ENCODE measurements at regions not wholly inside any gene's neighbourhood (a gene's known extent, or its start where the extent isn't known, plus 50 kb on each side); places are given as distances from the start of the nearest gene placed in this dataset.
"Not testable (repeated sequence)": the region's sequence is repeated elsewhere in the genome, so short reads cannot be mapped to it uniquely, and the experiment has no call there.

DNA sequence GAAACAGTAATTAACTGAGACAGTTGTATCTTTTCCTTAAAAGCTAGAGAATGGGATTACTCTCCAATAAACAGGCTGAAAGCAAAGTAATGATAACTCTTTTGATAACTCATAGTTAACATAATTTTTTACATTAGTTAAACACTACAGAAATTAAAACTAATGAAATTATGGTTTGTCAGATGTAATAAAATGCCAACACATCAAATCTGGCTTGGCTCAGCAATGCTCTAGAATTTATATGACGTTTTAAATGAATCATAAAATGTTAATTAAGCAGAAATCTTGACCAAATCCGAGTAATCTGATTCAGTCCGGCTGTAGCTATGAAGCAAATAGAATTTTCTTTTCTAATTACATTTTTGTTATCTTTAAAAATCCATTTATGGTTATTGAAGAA lies 244.2 kb upstream of the NR3C2 start:
- in situ Hi-C loops (cut with HindIII; ENCODE audit: low pct_unique_long_range_greater_than_20kb, low sequenced_read_pairs), result no loop called here
- no peak for DNase-seq (ENCODE audit: low read depth)

DNA sequence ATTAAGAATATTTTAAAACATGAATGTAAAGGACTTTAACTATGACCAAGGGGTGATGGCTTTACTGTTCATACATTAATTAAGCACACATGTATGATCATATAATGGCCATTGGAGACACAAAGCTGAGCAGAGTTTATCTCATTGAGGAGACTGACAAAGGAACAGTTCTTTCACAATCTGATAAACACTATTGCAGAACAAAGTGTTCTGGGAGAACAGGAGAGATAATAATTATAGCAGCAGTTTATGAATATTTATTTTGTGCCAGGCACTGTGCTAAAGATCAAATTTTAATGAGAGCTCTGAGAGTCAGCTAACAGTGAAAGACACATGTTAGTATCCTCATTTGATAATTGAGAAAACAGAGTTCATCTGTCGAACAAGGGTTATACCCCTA lies 242.4 kb upstream of the NR3C2 start:
- in situ Hi-C loops (cut with HindIII; ENCODE audit: low pct_unique_long_range_greater_than_20kb, low sequenced_read_pairs), result no loop called here
- no peak for DNase-seq (ENCODE audit: low read depth)

DNA sequence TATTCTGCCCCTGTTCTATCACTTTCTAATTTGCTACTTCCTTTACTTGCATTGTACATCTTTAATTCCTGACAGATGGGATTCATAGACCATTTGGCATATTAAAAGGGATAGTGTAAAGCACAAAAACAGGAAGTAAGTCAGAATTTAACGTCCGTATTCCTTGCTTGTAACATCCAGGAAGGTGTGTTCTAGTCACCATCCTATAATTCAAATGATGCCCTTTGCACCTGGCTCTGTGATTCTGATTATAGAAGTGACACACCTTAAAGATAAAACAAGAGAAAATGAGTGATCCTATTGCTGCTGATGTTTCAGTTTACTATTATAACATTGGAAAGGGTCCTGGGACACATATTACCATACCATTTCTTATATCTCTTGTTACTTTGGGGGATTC lies 238.7 kb upstream of the NR3C2 start:
- no peak for DNase-seq (ENCODE audit: low read depth)
- in situ Hi-C loops (cut with HindIII; ENCODE audit: low pct_unique_long_range_greater_than_20kb, low sequenced_read_pairs), result no loop called here

DNA sequence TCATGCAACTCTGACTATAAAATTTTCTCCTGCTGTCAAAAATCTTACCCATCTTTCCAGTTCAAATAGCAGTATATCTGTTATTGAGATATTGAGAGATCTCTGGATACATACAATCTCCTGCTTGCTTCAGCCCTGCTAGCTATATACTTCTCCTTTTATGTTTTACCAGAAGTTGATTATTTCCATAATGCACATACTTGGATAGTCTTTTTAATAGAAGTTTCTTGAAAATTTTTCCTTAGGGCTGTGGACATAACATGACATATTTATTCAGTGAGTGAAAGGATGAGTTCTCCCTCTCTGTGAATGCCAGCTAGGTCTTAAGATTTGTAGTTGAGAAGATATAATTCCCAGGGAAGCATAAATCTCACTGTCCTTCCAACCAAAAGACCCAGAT lies 234.1 kb upstream of the NR3C2 start:
- in situ Hi-C loops (cut with HindIII; ENCODE audit: low pct_unique_long_range_greater_than_20kb, low sequenced_read_pairs), result no loop called here
- DNase-seq (ENCODE audit: low read depth), result no peak

DNA sequence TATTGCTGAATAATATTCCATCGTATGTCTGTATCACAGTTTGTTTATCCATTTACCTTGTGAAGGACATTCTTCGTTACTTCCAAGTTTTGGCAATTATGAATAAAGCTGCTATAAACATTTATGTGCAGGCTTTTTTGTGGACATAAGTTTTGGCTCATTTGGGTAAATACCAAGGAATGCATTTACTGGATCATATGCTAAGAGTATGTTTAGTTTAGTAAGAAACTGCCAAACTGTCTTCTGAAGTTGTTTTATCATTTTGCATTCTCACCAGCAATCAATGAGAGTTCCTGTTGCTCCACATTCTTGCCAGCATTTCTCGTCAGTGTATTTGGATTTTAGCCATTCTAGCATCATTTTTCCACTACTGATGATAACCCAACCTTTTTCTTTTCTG lies 232.7 kb upstream of the NR3C2 start:
- in situ Hi-C loops (cut with HindIII; ENCODE audit: low pct_unique_long_range_greater_than_20kb, low sequenced_read_pairs), result no loop called here
- DNase-seq (ENCODE audit: low read depth), result no peak

DNA sequence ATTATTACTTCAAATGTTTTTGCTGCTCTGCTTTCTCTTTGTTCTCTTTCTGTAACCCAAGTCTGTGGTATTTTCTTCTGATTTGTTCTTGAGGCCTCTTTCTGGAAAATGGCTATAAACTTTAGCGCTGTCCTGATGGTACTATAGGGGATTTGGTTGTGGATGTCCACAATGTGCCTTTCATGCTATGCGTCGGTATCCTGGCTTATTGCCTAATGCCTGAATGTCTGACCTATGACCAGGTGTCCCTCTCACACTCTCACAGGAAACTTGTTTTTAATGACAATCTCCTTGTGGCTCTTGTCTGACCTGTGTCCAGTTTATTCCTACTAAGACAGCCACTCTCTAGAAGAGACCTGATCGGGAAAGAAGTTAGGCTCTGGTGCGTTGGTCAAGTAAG lies 222.4 kb upstream of the NR3C2 start:
- in situ Hi-C loops (cut with HindIII; ENCODE audit: low pct_unique_long_range_greater_than_20kb, low sequenced_read_pairs), result no loop called here
- no peak for DNase-seq (ENCODE audit: low read depth)

DNA sequence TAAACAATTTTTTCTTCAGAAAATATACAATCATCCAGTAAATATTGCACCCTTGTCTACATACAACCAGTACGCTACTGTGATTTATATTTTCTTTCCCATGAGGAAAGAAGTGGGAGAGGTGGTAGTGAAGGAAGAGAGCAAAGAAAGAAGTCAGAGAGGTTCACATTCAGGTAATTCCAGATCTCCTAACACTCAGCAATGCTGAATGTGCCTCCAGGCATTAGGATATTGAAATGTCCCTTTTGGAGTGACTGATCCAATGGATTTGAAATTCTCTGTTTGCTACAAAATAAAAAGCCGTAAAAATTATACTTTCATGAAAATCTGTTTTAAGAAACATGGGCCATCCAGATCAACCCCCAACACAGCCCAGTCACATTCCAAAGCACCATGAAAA lies 211.9 kb upstream of the NR3C2 start:
- DNase-seq (ENCODE audit: low read depth), result no peak
- in situ Hi-C loops (cut with HindIII; ENCODE audit: low pct_unique_long_range_greater_than_20kb, low sequenced_read_pairs), result no loop called here

DNA sequence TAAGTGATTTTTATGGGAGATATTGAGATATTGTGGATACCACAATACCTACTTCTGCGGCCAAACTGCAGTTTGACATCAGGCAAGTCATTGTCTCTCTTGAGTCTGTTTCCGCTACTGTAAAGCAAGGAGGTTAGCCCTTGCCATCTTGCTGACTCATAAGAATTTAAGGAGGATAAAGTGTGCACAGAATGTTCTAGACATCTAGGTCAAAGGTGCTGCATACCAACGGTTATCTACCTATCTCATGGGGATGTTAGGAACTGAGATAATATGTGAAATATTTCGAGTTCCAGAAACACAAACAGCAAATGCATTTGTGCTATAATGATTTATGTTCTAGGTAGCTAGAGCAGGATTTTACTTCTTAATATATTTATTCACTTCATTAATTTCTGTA lies 211.5 kb upstream of the NR3C2 start:
- no peak for DNase-seq (ENCODE audit: low read depth)
- in situ Hi-C loops (cut with HindIII; ENCODE audit: low pct_unique_long_range_greater_than_20kb, low sequenced_read_pairs), result no loop called here

DNA sequence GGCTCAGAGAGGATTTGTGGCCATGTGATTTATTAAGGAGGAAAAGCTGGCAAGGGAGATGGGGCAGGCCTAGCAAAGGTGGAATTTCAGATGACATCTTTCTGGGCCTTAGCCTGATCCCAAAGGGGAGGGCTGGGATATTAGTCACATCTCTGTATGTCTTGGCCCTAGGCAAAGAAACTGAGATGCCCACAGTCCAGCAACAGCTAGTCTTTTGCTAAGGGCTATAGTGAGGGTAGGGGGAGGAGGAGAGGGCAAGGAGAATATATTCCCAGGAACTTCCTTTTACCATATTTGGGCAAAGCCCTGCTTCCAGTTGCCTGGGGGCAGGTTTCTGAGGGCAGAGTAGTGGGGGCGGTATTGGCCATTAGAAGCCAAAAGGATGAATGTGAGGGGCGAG lies 209.8 kb upstream of the NR3C2 start:
- in situ Hi-C loops (cut with HindIII; ENCODE audit: low pct_unique_long_range_greater_than_20kb, low sequenced_read_pairs), result no loop called here
- no peak for DNase-seq (ENCODE audit: low read depth)

DNA sequence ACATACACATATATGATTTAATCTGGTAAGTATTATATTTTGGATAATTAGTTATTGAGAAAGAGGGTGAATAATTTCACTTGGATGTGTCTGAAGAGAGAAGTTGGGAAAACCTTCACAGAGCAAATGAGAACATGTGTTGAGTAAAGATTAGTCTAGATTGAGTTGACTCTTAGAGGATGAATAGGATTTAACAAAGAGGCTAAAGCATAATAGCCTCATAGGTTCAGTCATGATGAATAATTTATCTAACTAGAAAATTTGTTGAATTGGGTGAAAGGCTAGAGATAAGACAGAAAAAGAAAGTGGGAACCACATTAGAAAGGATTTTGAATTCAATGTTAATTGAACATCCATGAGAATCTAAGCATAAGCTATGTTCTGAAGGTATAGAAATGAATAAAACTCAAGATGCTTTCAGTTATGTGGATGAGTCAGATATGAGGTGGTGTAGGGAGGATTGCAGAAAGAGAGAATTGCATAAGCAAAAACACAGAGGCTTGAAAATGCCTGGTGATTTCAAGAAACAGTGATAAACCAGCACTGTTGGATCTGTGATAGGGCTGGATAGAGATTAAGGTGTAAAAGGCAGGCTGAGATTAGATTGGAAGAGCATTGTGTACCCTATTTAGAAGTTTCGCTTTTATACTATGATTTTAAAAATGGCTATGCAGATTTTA lies 207.6 kb upstream of the NR3C2 start:
- in situ Hi-C loops (cut with HindIII; ENCODE audit: low pct_unique_long_range_greater_than_20kb, low sequenced_read_pairs), result no loop called here
- DNase-seq (ENCODE audit: low read depth), result no peak

DNA sequence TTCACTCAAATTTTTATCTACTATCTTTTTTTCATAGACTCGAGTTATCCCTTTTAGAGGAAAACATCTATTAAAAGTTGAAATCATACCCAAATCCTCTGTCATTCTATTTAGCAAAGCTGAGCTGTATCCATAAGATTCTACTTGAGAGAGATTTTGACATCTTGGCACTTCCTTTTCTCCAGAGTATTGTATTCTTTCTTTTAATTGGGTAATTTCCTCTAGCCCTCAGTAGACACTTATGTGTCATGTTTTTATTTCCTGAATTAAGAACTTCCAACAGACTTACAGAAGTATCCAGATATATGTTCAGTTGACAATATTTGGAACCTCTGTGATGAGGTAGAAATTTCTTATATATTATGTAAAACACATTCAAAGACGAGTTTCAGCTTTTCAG lies 201.6 kb upstream of the NR3C2 start:
- DNase-seq (ENCODE audit: low read depth), result no peak
- in situ Hi-C loops (cut with HindIII; ENCODE audit: low pct_unique_long_range_greater_than_20kb, low sequenced_read_pairs), result no loop called here

DNA sequence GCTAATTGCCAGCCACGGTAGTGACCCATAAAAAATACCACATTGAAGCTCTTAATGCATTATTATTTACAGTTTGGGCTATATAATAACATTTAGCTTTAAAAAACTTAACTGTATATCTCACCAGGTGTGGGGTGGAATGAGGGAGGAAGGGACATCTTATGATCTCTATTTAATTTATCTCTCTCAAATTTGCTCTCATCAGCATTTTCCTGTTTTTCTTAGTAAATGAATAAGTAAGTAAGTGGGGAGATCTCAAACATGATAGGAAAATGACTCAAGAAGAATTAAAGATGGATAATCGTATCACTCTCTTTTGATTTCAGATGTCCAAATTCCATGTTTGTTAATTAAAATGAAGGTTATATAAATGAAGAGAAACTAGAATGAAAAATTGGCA lies 200.7 kb upstream of the NR3C2 start:
- in situ Hi-C loops (cut with HindIII; ENCODE audit: low pct_unique_long_range_greater_than_20kb, low sequenced_read_pairs), result no loop called here

DNA sequence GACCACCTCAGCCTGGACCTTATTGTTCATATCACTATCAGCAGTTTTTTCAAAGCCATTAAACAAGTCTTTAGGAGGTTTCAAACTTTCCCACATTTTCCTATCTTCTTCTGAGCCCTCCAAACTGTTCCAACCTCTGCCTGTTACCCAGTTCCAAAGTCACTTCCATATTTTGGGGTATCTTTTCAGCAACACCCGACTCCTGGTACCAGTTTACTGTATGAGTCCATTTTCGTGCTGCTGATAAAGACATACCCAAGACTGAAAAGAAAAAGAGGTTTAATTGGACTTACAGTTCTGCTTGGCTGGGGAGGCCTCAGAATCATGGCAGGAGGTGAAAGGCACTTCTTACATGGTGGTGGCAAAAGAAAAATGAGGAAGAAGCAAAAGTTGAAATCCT lies 195.9 kb upstream of the NR3C2 start:
- DNase-seq (ENCODE audit: low read depth); in situ Hi-C loops (cut with HindIII; ENCODE audit: low pct_unique_long_range_greater_than_20kb, low sequenced_read_pairs): not testable (repeated sequence)

More for the DNA sequence above, 200.7 kb upstream of the NR3C2 start:
- no peak for DNase-seq (ENCODE audit: low read depth)

DNA sequence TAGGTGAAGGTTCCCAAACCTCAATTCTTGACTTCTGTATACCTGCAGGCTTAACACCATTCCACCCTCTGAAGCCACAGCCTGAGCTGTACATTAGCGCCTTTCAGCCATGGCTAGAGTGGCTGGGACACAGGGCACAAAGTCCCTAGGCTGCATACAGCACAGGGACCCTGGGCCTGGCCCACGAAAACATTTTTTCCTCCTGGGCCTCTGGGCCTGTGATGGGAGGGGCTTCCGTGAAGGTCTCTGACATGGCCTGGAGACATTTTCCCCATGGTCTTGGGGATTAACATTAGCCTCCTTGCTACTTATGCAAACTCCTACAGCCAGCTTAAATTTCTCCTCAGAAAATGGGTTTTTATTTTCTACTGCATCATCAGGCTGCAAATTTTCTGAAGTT lies 195.2 kb upstream of the NR3C2 start:
- in situ Hi-C loops (cut with HindIII; ENCODE audit: low pct_unique_long_range_greater_than_20kb, low sequenced_read_pairs), result not testable (repeated sequence)

DNA sequence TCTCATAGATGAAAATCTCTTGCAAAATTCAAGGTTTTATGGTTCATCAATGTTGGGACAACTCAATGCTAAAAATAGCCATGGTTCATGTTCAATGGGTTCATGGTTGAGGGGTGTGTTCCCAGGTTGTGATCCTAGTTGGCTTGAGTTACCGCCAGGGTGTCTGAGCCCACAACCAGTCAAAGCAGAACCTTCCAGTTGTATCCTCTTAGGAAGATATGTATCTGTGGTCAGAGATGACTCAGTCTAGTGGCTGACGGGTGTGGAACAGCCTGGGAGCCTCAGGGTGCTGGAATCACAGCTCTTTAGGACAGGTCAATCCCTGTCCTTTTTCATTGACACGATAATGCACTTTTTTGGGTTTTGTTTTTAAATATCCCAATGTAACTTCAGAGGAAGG lies 192.3 kb upstream of the NR3C2 start:
- no peak for DNase-seq (ENCODE audit: low read depth)
- in situ Hi-C loops (cut with HindIII; ENCODE audit: low pct_unique_long_range_greater_than_20kb, low sequenced_read_pairs), result no loop called here

More for the DNA sequence above, 195.2 kb upstream of the NR3C2 start:
- DNase-seq (ENCODE audit: low read depth), result not testable (repeated sequence)

DNA sequence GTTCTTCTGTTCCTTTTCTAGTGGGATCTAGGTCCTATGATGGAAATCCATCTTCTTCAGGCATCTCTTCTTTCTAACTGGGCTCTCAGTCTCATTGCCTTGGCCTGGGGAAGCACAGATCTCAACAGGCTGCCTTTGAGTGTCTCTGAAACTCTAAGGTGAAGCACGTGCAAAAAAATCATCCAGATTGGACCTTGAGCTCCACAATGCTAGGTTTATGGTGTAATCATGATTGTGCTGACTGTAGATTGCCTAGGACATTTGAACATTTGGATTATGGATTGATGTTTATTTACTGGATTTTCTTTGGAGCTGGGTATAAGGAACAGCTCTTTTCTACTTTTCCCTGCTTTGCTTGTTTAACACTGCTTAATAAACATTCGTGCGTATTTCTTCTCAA lies 191.5 kb upstream of the NR3C2 start:
- DNase-seq (ENCODE audit: low read depth), result no peak
- in situ Hi-C loops (cut with HindIII; ENCODE audit: low pct_unique_long_range_greater_than_20kb, low sequenced_read_pairs), result no loop called here

DNA sequence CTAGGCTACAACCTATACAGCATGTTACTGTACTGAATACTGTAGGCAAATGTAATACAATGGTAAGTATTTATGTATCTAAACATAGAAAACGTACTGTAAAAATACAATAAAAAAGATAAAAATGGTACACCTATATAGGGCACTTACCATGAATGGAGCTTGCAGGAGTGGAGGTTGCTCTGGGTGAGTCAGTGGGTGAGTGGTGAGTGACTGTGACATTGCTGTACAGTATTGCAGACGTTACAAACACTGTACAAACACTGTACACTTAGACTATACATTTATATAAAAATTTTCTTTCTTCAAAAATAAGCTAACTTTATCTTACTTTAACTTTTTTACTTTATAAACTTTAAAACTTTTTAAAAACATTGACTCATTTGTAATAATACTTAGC lies 190.3 kb upstream of the NR3C2 start:
- DNase-seq (ENCODE audit: low read depth), result no peak
- in situ Hi-C loops (cut with HindIII; ENCODE audit: low pct_unique_long_range_greater_than_20kb, low sequenced_read_pairs), result no loop called here

DNA sequence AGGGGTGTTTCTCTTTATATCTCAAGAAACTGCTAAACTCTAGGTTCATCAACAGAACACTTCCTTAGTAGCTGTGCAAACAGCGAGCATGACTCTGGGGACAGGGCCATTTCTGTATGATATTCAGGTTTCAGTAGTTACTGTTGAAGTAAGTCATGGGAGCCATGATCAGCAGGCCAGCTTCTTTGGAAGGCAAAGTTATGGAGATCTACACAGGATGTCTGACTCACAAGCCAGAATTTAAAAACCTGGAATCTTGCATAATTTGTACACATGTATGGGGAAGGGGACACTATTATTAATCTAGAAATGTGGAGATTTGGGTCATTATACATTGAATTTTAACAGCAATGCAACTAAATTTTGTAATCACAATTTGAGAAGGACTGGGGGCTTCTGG lies 187.8 kb upstream of the NR3C2 start:
- no peak for DNase-seq (ENCODE audit: low read depth)
- in situ Hi-C loops (cut with HindIII; ENCODE audit: low pct_unique_long_range_greater_than_20kb, low sequenced_read_pairs), result no loop called here

DNA sequence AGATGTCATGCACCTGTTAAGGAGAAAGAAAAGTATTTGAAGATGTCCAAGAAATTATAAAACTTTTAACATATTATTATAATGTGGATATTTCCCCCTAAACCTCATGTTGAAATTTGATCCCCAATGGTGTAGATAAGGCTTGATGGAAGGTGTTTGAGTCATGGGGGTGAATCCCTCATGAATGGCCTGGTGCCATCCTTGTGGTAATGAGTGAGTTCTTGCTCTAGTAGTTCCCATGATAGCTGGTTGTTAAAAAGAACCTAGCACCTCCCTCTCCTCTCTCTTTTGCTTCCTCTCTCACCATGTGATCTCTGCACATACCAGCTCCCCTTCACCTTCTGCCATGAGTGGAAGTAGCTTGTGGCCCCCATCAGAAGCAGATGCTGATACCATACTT lies 176.6 kb upstream of the NR3C2 start:
- DNase-seq (ENCODE audit: low read depth), result no peak
- in situ Hi-C loops (cut with HindIII; ENCODE audit: low pct_unique_long_range_greater_than_20kb, low sequenced_read_pairs), result no loop called here

DNA sequence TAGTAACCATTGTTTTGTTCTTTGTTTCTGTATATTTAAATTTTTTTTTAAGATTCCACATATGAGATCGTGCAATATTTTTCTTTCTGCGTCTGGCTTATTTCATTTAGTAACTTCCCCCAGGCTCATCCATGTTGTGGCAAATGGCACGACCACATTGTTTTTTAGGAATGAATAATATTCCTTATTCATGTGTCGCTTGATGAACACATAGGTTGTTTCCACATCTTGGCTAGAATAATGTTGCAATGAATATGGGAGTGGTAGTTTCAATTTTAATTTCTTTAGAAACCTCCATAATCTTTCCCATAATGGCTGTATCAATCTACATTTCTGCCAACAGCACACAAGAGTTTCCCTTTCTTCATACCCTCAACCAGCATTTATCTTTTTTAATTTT lies 166.8 kb upstream of the NR3C2 start:
- in situ Hi-C loops (cut with HindIII; ENCODE audit: low pct_unique_long_range_greater_than_20kb, low sequenced_read_pairs), result no loop called here
- no peak for DNase-seq (ENCODE audit: low read depth)
